ENCODE measurements at regions not wholly inside any gene's neighbourhood (a gene's known extent, or its start where the extent isn't known, plus 50 kb on each side); places are given as distances from the start of the nearest gene placed in this dataset.

- Histone ChIP-seq H3K9me3 (replicated peaks; ENCODE audit: control insufficient read depth, insufficient read depth, low read length) (no peaks in the 10 kb centered on the region), H3K4me3 (no peak overlapping the region), H2AFZ (ENCODE audit: control insufficient read depth, low read depth, low read length) (no peak overlapping the region), H3K4me1 (ENCODE audit: control insufficient read depth, insufficient read depth, low read length) (no peaks in the 10 kb centered on the region), H3K27ac (ENCODE audit: control insufficient read depth, insufficient read depth) (no peak overlapping the region), H3K27me3 (replicated peaks in 1 of 2; ENCODE audit: control insufficient read depth in 2 of 2, insufficient read depth in 2 of 2, low read length in 1 of 2) (no peaks in the 10 kb centered on the region), H3K4me2 (ENCODE audit: control insufficient read depth, insufficient read depth) (no peak overlapping the region), H3K36me3 (ENCODE audit: control insufficient read depth in 2 of 2, insufficient read depth in 2 of 2, low read length in 1 of 2) (no peaks in the 10 kb centered on the region), H3K9ac (ENCODE audit: control insufficient read depth, insufficient read depth, low read length) (no peak overlapping the region), H3K79me2 (ENCODE audit: control insufficient read depth, insufficient read depth, low read length) (no peaks in the 10 kb centered on the region), H4K20me1 (ENCODE audit: control insufficient read depth, insufficient read depth) (no peaks in the 10 kb centered on the region)
- FAIRE-seq (no peak), ATAC-seq (no peak), DNase-seq (ENCODE audit: low read depth, low spot score) (no peak)
- TF ChIP-seq NR2F1 (conservative IDR thresholded peaks at IDR 0.05) (no peak), SREBF1 (IDR thresholded peaks at IDR 0.05; ENCODE audit: low read length) (no peak), ZNF592 (IDR thresholded peaks at IDR 0.05) (no peak), ATF2 (IDR thresholded peaks at IDR 0.05; ENCODE audit: low read length) (no peak), NFYB (IDR thresholded peaks at IDR 0.05; ENCODE audit: insufficient read depth, low read depth, low read length) (no peak), LARP7 (IDR thresholded peaks at IDR 0.05) (no peak), SMARCA5 (IDR thresholded peaks at IDR 0.05) (no peak), SMAD1 (IDR thresholded peaks at IDR 0.05; ENCODE audit: low read depth, partially characterized antibody) (no peak), IRF4 (IDR thresholded peaks at IDR 0.05; ENCODE audit: low read depth, low read length) (no peak), CEBPZ (IDR thresholded peaks at IDR 0.05; ENCODE audit: low read depth, low read length) (no peak), NBN (IDR thresholded peaks at IDR 0.05) (no peak), CBX5 (IDR thresholded peaks at IDR 0.05; ENCODE audit: low read depth) (no peak), BRCA1 (IDR thresholded peaks at IDR 0.05; ENCODE audit: low read depth, low read length) (no peak), RBBP5 (conservative IDR thresholded peaks at IDR 0.05) (no peak)
- WGBS (ENCODE audit: insufficient coverage, insufficient replicate concordance, low lambda C conversion rate, missing lambda C conversion rate): 59% methylated on average over 7 of the region's 7 CpGs
- in situ Hi-C loops (cut with MboI): no loop called here
- SMC1A ChIA-PET (ENCODE audit: uncharacterized antibody, unreplicated experiment): no interaction called here
- no TSS peak for BruUV-seq (replicated peaks)
- CTCF ChIA-PET: interaction anchor here (2.3 kb wide), 1 partner anchor 71 kb away, joined by 7 read pairs; no protein-coding TSS in a partner anchor
- POLR2A ChIA-PET: no interaction called here
- RAD21 ChIA-PET (ENCODE audit: unreplicated experiment): interaction anchor here (0.6 to 2.2 kb wide), 2 partner anchors 47 to 140 kb away, joined by 5 to 8 read pairs; no protein-coding TSS in a partner anchor
- intact Hi-C loops (cut with micrococcal nuclease; ENCODE audit: unreplicated experiment): loop anchor here (10.0 kb wide), 3 partner anchors 132 to 562 kb away; no protein-coding TSS in a partner anchor
These were observed 1797.9 kb upstream of the PIK3C3 start for GRCh38 chr18:40157120-40157519.

Data from GM12878 (cell line).